ENCODE measurements at regions not wholly inside any gene's neighbourhood (a gene's known extent, or its start where the extent isn't known, plus 50 kb on each side); places are given as distances from the start of the nearest gene placed in this dataset.

- H4K20me1 ChIP-seq (ENCODE audit: insufficient read depth, low read length), result no peaks in the 10 kb centered on the region
- no peak overlapping the region for H3K56ac ChIP-seq (ENCODE audit: extremely low read depth, insufficient read depth, low read length)
- no peak overlapping the region for H3K23ac ChIP-seq (ENCODE audit: low read depth, low read length)
- no peak overlapping the region for H2AFZ ChIP-seq (replicated peaks; ENCODE audit: low read length, poor library complexity)
- no peaks in the 10 kb centered on the region for H3K27me3 ChIP-seq (ENCODE audit: control insufficient read depth, insufficient read depth, low read length)
- H3K79me1 ChIP-seq (ENCODE audit: low read depth in 1 of 2, low read length in 2 of 2), result no peaks in the 10 kb centered on the region
- H2BK120ac ChIP-seq (ENCODE audit: low read depth, low read length), result no peak overlapping the region
- no peak overlapping the region for H3K4me3 ChIP-seq (ENCODE audit: insufficient read depth, low read depth, low read length)
- no peak overlapping the region for H2AK5ac ChIP-seq (ENCODE audit: low read depth, low read length)
- dilution Hi-C loops (cut with HindIII; ENCODE audit: low sequenced_read_pairs, unreplicated experiment) (no loop called here), intact Hi-C loops (cut with micrococcal nuclease) (no loop called here), in situ Hi-C loops (cut with MboI; ENCODE audit: low sequenced_read_pairs) (no loop called here)
- no peak overlapping the region for H4K5ac ChIP-seq (ENCODE audit: low read depth, low read length)
- no peak overlapping the region for H3K4ac ChIP-seq (ENCODE audit: low read depth, low read length)
- BruUV-seq (replicated peaks), result no TSS peak
- CTCF ChIA-PET, result no interaction called here
- H4K91ac ChIP-seq (ENCODE audit: insufficient read depth, low read depth, low read length), result no peak overlapping the region
- H3K14ac ChIP-seq (replicated peaks; ENCODE audit: low read depth, low read length), result no peak overlapping the region
- H3K27ac ChIP-seq (ENCODE audit: insufficient read depth, low read length), result no peak overlapping the region
- POLR2A ChIA-PET (ENCODE audit: unreplicated experiment), result no interaction called here
- H2BK15ac ChIP-seq (ENCODE audit: low read depth, low read length), result no peak overlapping the region
- no peak overlapping the region for H2BK20ac ChIP-seq (ENCODE audit: low read depth, low read length)
- ATAC-seq (ENCODE audit: low read depth) (no peak), DNase-seq (no peak)
- H2BK5ac ChIP-seq (ENCODE audit: low read depth, low read length, poor library complexity, severe bottlenecking), result no peak overlapping the region
- H3K9me1 ChIP-seq (ENCODE audit: insufficient read depth, low read length), result no peaks in the 10 kb centered on the region
- no peak overlapping the region for H3K4me2 ChIP-seq (ENCODE audit: low read depth, low read length)
- H2AK9ac ChIP-seq (replicated peaks; ENCODE audit: low read depth, low read length, poor library complexity), result no peak overlapping the region
- H4K8ac ChIP-seq (ENCODE audit: low read depth in 2 of 2, low read length in 2 of 2), result no peak overlapping the region
- H3K9ac ChIP-seq (ENCODE audit: low read depth, low read length), result no peak overlapping the region
- H3K4me1 ChIP-seq (ENCODE audit: control insufficient read depth, insufficient read depth, low read length), result no peaks in the 10 kb centered on the region
- H3K18ac ChIP-seq (ENCODE audit: low read depth, low read length), result no peak overlapping the region
- H3K36me3 ChIP-seq (ENCODE audit: control insufficient read depth, insufficient read depth, low read length), result no peaks in the 10 kb centered on the region
- TF ChIP-seq RFX5 (IDR thresholded peaks at IDR 0.05; ENCODE audit: low read depth, low read length) (no peak), NFE2L2 (IDR thresholded peaks at IDR 0.05; ENCODE audit: low read depth, low read length) (no peak), RCOR1 (IDR thresholded peaks at IDR 0.05; ENCODE audit: insufficient replicate concordance, low read length) (no peak), FOS (IDR thresholded peaks at IDR 0.05; ENCODE audit: low read depth, low read length) (no peak), MXI1 (IDR thresholded peaks at IDR 0.05; ENCODE audit: borderline replicate concordance, low read depth, low read length) (no peak)
- TF ChIP-seq, protein P1, sequence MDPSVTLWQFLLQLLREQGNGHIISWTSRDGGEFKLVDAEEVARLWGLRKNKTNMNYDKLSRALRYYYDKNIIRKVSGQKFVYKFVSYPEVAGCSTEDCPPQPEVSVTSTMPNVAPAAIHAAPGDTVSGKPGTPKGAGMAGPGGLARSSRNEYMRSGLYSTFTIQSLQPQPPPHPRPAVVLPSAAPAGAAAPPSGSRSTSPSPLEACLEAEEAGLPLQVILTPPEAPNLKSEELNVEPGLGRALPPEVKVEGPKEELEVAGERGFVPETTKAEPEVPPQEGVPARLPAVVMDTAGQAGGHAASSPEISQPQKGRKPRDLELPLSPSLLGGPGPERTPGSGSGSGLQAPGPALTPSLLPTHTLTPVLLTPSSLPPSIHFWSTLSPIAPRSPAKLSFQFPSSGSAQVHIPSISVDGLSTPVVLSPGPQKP (IDR thresholded peaks at IDR 0.05; ENCODE audit: borderline replicate concordance, low read depth, low read length), result no peak
- peaks cover 8% of the 10 kb centered on the region; the same call in 1 of the 2 replicates for H3K9me3 ChIP-seq (ENCODE audit: control insufficient read depth, insufficient read depth, low read length)
- no CpG with 5 or more reads among the region's 7 CpGs for WGBS, 2 experiments (ENCODE audit: extremely low coverage in 2 of 2, insufficient read length in 1 of 2)
These were observed 614.0 kb upstream of the AUTS2 start for GRCh38 chr7:68984306-68984705.

All from IMR-90 (cell line).